ENCODE measurements at regions not wholly inside any gene's neighbourhood (a gene's known extent, or its start where the extent isn't known, plus 50 kb on each side); places are given as distances from the start of the nearest gene placed in this dataset.
"Not testable (repeated sequence)": the region's sequence is repeated elsewhere in the genome, so short reads cannot be mapped to it uniquely, and the experiment has no call there.

DNA sequence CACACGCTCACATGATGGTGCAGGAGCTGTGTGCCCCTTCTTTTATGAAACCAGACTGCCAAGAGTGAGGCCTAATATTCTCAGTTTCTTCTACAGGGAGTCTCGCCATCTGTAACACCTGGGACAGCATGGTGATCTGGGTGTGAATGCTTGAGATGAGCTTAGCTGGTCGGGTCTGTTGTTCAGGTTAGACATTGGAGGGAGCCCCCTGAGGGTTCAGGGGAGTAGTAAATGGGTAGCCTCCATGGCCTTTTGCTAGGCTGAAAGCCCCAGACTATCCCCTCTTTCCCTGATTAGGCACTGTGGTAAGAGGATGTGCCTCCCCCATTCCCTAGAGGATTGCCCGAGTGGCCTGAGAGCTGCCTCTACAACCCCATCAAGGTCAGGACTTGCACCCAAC, 1916.1 kb downstream of the PCDH9 start:
- no peak for DNase-seq (ENCODE audit: low read depth in 1 of 2, low spot score in 1 of 2)

DNA sequence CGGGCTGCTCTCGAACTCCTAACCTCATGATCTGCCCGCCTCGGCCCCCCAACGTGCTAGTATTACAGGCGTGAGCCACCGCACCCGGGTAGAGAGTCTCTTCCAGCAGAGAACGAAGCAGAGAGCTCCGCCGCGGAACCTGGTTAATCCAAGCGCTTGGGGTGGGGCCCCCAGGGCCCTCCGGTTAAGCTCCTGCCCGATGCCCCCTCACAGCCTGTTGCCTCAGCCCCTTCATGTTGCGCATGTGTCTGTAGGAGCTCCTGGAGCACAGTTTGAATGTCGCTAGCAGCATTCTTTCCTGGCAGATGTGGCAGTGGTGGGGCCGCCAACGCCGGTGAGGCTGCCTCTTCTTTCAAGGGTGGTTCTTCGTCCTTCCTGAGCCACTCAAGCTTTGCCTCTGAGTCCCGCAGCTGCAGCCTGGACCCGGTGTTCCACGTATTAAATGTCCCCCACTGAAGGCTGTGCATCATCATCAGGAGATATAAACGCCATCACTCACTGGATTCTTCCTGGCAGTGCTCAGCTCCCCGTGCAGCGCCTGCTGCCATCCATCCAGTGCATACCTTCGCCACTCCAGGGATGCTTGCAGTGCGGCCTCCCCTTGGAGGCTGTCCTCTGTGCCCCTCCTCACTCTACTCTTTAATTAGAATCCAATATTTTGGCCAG, 1919.3 kb downstream of the PCDH9 start:
- DNase-seq (ENCODE audit: low read depth in 1 of 2, low spot score in 1 of 2) = no peak

DNA sequence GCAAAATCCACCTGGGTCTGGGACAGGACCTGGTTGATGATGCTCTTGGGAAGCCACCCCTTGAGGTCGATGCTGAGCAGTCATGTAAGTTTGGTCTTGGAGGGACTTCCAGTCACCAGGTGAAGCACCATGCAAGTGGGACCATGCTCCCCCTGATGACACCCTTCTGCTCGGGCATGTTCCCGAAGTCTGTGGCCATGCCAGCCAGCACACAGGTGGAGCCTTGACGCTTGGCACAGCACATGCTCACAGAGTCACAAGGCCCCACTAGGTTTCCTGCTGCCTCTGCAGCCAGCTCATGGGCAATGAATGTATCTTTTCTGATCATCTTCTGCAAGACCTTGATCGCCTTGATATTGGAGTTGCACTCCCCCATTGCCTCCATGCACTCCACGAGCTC, 1920.2 kb downstream of the PCDH9 start:
- DNase-seq (ENCODE audit: low read depth in 1 of 2, low spot score in 1 of 2) = no peak

DNA sequence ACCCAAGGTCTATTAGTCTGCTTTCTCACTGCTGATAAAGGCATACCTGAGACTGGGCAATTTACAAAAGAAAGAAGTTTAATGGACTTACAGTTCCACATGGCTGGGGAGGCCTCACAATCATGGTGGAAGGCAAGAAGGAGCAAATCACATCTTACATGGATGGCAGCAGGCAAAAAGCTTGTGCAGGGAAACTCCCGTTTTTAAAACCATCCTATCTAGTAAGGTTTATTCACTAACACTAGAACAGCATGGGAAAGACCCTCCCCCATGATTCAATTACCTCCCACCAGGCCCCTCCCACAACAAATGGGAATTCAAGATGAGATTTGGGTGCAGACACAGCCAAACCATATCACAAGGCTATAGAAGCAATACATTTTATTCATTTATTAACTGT, 1921.4 kb downstream of the PCDH9 start:
- not testable (repeated sequence) for DNase-seq (ENCODE audit: low read depth in 1 of 2, low spot score in 1 of 2)

DNA sequence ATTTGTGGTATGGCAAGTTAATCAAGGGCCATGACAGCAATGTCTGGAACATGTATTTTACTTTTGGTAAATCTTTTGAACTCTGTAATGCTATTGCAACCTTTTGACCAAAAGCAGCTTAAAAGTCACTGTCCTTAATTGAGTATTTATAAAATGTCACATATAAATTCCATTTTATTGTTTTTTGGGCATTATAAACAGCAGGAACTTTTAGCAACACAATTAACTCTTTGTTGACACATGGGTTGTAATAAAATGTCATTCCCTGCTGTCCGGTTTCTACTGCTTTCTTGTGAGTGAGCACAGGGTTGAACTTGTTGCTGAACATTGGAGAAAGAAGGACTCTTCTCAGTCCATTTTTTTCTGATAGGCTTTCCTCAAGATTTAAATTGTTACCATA, 1923.1 kb downstream of the PCDH9 start:
- DNase-seq (ENCODE audit: low read depth in 1 of 2, low spot score in 1 of 2) = no peak

DNA sequence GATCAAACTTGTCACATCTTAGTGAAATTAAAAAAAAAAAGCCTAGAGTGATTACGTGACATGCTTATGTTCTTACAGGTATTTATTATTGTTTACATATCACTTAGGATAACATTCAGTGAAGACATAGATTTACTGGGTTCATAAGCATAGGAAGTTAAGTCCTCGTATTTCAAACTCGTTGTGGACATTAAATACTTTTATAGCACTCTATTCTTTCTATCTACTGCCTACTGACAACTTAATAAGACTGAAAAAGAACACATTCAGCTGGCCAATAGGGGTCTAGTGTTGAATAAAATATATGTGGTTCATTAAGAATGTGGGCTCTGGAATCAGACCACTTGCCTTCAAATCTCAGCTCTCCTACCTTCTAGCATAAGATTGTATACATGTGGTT, 1927.4 kb downstream of the PCDH9 start:
- DNase-seq (ENCODE audit: low read depth in 1 of 2, low spot score in 1 of 2) = no peak

DNA sequence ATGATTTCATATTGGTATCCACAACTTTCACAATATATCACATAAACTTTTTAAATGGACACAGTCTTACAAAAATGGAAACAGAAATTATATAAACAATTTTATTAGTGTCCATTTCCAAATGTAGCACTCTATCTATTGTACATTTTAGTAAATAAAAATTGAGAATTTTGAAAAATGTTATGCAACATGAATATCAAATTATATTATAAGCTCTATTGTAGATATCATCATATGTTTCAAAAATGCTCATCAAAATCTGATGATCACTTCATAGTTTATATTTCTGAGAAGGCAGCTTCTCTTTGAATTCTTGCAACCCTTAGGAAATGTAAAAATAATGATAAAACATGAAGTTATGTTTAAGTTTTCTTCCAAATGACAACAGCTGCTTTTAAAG, 1928.6 kb downstream of the PCDH9 start:
- no peak for DNase-seq (ENCODE audit: low read depth in 1 of 2, low spot score in 1 of 2)

DNA sequence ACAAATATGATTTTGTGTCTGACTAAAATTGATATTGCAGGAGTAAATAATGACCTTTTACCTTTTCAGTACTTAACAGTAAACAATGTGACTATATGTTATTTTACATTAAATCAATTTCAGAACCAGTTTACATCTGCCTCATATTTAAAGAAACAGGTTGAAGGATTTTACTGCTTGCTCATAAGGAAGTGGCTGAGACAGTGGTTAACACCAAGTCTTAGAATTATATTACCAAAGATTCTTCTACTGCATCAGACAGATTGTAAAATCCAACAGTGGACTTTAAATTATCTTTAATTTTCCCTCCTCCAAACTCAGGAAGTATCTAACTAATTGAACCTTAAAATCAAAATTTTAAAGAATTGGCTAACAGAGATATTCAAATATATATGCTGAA, 1929.9 kb downstream of the PCDH9 start:
- no peak for DNase-seq (ENCODE audit: low read depth in 1 of 2, low spot score in 1 of 2)

DNA sequence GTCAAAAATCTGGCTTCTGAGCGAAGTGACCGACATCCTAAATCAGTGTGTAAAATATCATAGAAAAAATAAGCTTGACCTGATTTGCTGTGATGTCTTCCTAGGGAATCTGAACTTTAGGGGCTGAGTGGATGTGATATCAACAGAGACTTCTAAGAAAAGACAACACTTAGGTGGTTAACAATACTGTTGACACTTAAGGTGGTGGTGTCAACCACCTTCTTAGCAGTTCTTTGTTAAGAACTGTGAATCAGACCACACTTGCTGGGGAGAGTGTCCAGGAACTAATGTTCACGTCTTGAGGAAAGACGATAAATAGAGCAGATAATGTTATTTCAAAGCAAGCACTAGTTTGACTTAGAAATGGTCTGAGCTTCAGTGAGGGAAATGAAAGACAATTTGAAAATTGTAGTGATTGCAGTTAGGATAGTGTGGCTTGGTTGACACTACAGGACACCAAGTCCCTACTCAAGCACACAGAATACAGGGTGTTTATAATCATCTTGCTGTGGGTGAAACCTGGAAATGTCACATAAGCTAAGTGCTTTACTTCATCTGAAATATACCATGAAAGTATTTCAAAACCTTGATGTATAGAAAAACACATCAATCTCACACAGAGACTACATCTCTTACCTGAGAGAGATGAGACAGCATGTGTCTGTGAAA, 1936.5 kb downstream of the PCDH9 start:
- DNase-seq (ENCODE audit: low read depth in 1 of 2, low spot score in 1 of 2) = no peak

DNA sequence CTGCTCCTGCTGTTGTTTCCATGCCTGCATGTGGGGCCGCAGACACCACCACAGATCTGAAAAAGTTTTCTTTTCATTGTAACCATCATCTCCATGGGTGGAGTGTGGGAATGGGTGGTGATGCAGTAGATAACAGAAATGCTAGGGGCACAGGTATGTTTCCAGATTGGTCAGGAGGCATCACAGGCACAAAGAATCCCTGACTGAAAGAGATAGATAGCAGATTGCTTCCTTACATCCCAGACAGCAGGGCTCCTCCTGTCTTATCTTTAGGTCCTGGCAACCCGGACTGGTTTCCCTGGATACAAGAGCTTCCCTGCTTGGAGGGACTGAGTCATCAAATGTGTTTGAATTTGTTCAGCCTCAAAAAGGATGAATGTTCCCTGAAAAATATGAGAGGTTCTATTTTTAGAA, 1937.6 kb downstream of the PCDH9 start:
- DNase-seq (ENCODE audit: low read depth in 1 of 2, low spot score in 1 of 2) = no peak

DNA sequence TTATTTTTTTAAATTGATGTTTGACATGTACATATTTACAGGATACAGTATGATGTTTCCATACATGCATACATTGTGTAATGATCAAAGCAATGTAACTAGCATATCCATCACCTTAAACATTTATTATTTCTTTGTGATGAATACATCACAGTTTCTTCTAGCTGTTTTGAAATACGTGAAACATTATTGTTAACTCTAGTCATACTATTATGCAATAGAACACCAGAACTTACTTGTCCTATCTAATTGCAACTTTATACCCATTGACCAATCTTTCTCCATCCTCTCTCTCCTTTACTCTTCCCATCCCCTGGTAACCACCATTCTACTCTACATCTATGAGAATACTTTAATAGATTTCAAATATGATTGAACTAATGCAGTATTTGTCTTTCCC, 1942.7 kb downstream of the PCDH9 start:
- DNase-seq (ENCODE audit: low read depth in 1 of 2, low spot score in 1 of 2) = no peak

DNA sequence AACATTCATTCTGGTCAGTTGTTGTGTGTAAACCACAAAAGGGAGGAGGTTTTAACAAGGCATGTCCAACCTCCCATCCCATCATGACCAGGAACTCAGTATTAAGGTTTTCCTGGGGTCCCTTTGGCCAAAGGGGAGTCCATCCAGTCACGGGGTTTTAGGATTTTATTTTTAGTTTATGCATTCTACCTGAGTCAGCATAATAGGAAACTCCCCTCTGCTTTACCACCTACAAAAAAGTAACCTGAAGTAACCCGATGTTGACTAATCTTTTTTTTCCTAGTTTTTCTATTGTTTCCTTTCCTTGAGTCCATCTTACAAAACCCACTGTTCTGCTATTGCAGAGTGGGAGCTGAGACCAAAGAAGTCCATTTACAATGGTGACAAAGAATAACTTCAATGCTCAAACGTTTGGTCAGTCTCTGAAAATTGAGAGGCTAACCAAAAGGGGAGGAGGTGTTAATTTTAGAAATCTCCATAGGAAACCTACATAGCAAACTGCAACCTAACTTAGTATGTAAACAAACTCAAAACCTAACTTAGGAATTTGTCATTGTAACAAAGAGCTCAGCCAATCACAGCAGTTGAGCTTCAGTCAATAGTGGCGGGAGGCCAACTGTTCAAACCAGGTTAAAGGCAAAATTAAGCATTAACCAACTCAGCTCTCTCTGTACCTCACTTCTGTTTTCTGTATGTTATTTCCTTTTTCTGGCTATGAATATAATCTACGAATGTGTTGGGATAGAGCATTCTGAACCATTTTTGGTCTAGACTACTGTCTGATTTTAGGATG, 1954.1 kb downstream of the PCDH9 start:
- DNase-seq (ENCODE audit: low read depth in 1 of 2, low spot score in 1 of 2) = no peak

DNA sequence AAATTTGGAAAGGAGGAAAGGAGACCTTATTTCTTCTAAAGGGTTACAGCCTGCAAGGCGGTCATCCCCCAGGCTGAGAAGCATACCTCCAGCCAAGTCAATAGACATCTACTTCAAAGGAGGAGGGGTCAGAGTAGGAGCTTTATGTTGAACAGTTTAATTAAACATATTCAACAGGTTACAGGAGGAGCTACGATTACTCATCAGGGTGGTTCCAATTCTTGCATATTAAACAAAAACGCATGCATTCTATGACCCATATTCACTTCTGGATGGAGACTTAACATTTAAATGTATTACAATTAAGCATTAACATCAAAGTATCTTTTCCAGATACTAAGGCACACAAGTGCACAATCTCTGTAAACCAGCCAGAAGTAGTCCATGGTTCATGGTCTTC, 1955.0 kb downstream of the PCDH9 start:
- no peak for DNase-seq (ENCODE audit: low read depth in 1 of 2, low spot score in 1 of 2)

DNA sequence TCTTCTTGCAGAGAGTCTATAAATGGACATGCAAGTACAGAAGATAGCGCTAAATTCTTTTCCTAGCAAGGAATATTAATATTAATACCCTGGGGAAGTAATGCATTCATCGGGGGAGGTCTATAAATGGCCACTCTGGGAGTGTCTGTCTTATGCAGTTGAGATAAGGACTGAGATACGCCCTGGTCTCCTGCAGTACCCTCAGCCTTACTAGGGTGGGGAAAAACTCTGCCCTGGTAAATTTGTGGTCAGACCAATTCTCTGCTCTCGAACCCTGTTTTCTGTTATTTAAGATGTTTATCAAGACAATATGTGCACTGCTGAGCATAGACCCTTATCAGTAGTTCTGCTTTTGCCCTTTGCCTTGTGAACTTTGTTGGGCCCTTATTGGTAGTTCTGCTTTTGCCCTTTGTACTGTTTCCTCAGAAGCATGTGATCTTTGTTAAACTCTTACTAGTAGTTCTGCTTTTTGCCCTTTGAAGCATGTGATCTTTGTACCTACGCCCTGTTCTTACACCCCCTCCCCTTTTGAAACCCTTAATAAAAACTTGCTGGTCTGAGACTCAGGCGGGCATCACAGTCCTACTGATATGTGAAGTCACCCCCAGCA, 1956.2 kb downstream of the PCDH9 start:
- DNase-seq (ENCODE audit: low read depth in 1 of 2, low spot score in 1 of 2) = not testable (repeated sequence)

DNA sequence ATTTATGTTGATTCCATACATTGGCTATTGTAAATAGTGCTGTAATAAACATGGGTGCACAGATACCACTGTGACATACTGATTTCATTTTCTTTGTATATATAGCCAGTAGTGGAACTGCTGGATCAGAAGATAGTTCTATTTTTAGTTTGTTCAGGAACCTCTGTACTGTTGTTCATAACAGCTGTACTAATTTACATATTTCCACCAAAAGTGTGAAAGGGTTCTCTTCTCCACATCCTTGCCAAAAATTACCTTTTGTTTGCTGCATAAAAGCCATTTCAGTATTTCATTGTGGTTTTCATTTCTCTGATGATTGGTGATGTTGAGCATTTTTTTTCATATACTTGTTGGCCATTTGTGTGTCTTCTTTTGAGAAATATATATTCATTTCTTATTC, 1962.1 kb downstream of the PCDH9 start:
- DNase-seq (ENCODE audit: low read depth in 1 of 2, low spot score in 1 of 2) = no peak

DNA sequence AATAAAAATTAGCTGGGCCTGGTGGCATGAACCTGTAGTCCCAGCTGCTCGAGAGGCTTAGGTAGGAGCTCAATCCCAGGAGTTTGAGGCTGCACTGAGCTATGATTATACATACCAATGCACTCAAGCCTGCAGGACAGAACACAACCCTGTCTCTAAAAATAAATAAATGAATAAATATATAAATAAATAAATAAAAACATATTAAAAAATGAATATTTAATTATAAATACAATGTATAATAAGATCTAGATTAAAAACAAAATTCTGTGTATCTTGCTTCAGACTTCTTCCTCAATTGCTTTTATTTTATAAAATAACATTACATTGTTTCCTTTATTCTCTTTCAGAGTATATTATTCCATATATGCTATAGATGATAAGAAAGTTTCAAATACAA, 1964.1 kb downstream of the PCDH9 start:
- DNase-seq (ENCODE audit: low read depth in 1 of 2, low spot score in 1 of 2) = no peak

DNA sequence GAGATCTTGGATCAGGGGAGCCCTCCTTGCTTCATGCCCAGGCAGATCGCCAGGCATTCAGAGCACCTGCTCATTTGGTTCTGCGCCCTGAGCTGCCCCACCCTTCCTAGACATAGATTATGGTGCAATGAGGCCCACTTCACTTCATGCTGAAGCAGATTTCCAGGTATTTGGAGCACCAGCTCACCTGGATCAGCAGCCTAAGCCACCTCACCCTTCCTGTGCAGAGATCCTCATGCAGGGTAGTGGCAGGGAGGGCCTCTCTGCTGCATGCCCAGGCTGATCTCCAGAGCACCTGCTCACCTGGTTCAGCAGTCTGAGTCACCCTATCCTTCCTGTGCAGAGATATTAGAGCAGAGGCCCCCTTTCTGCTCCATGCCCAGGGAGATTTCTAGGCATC, 1966.1 kb downstream of the PCDH9 start:
- no peak for DNase-seq (ENCODE audit: low read depth in 1 of 2, low spot score in 1 of 2)

DNA sequence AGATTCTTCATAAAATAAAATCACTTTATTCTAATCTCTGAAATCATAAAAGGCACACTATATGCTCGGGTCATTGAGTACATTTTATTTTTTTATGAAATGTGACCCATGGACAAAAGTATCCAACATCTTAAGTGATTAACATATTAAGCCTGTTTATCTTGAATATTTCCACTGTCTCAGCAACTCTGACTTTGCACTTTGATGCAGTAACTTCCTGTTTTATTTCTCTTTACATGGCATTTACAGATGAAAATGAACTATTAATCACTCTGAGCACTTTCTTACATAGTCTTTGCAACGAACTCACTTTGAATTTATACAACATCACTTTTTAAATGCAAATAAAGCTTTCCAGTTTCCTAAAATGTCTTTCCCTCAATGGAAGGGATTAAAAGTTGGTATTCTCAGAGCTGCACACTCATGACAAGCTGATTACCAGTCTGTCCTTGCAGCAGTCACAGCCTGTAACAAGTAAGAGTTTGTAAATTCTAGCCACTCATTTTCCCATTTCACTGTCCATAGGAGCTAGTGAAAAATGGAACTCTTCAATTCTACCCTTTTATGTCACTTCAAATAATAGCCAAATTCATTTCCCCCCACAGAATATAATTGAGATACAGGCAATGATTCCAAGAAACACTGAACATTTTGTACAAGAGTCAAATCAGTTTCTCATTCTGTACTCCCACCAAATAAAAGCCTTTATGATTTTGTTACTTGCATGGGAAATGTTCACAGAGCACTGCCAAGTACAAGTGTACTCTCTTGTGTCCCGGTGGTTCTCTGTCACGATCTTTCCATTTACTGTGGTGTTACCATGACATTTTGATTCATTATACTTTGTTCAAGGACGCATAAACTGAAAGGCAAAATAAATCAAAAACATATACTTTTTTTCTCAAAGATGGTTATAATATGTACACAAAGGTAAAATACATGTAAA, 1968.9 kb downstream of the PCDH9 start:
- DNase-seq (ENCODE audit: low read depth in 1 of 2, low spot score in 1 of 2) = no peak

DNA sequence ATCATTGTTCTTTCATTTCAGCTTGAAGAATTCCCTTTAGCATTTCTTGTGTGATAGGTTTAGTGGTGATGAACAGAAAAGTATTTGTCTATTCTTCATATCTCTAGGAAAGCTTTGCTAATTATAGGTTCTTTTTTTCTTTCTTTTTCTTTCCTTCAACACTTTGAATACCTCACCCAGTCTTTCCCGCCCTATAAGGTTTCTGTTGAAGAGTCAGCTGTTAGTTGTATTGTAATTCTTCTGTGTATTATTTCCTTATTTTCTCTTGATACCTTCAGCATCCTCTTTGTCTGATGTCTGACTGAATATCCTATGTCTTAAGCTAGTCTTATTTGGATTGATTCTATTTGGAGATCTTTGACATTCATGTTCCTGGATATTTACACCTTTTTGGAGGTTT, 1989.4 kb downstream of the PCDH9 start:
- no peak for DNase-seq (ENCODE audit: low read depth in 1 of 2, low spot score in 1 of 2)

DNA sequence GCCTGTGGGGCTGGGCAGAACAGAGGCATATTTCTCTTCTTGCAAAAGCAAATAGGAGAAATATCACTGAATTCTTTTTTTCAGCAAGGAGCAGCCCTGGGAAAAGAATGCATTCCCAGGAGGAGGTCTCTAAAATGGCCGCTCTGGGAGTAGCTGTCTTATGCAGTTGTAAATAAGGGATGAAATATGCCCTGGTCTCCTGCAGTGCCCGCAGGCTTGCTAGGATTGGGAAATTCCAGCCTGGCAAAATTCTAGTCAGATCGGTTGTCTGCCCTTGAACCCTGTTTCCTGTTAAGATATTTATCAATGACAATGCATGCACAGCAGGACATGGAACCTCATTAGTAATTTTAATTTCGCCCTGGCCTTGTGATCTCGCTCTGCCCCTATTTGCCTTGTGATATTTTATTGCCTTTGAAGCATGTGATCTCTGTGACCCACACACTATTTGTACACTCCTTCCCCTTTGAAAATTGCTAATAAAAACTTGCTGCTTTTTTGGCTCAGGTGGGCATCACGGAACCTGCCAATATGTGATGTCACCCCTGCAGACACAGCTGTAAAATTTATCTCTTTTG, 1993.2 kb downstream of the PCDH9 start:
- no peak for DNase-seq (ENCODE audit: low read depth in 1 of 2, low spot score in 1 of 2)

Data from activated CD4-positive, alpha-beta T cell treated with anti-CD3 and anti-CD28 coated beads, Interleukin-2, amount 50 U/mL, for 24 hours (primary cell).